B cell (primary cell): ENCODE measurements at regions not wholly inside any gene's neighbourhood (a gene's known extent, or its start where the extent isn't known, plus 50 kb on each side); places are given as distances from the start of the nearest gene placed in this dataset.

ENCODE experiments used
- ATAC-seq: fragments of 200-7000 bp; cut with Tn5 transposase; one replicate; pipeline ENCODE4 v1.10.0; 2021; ENCODE audit warnings: low read depth, mild to moderate bottlenecking, moderate number of reproducible peaks, moderate library complexity
- CTCF ChIA-PET: fragments of 350-600 bp; sonication (Branson Sonifier 250); formaldehyde crosslinking; loops from one replicate; lab custom pipeline; 2021; ENCODE audit warnings: antibody characterized with exemption, inconsistent platforms; lab: Charles Lee
- POLR2A ChIA-PET: fragments of 350-600 bp; sonication (Branson Sonifier 250); formaldehyde crosslinking; loops from one replicate; lab custom pipeline; 2021; ENCODE audit warnings: antibody characterized with exemption; lab: Charles Lee
- DNase-seq: peaks from one replicate; pipeline ENCODE4 v3.0.0; 2013
- H2AFZ ChIP-seq: 2 replicates; pipeline ENCODE4 v1.6.1; 2012; ENCODE audit warnings: mild to moderate bottlenecking, low read depth, low read length; ENCODE audit not compliant: insufficient read depth, poor library complexity, severe bottlenecking
- H3K27ac ChIP-seq, 2 donors: 1 replicate in 1 of 2; 2 replicates in 1 of 2; pipeline ENCODE4 v1.5.1; 2012 to 2013; ENCODE audit warnings: low read length in 2 of 2, mild to moderate bottlenecking in 2 of 2, moderate library complexity in 1 of 2
- H3K27me3 ChIP-seq, 4 experiments: fragments of 200-600 bp in 1 of 4; sonication (generic) in 1 of 4; replicated peaks in 1 of 4; 1 replicate in 2 of 4; 2 replicates in 2 of 4; pipeline versions ENCODE4 v1.6.1 to v1.7.0; 2013 to 2016; ENCODE audit warnings: low read length in 3 of 4, mild to moderate bottlenecking in 2 of 4, mixed read lengths in 1 of 4, moderate library complexity in 1 of 4; ENCODE audit not compliant: insufficient read depth in 4 of 4, control insufficient read depth in 3 of 4; ENCODE audit errors: control extremely low read depth in 1 of 4
- H3K36me3 ChIP-seq, 2 experiments: replicated peaks in 1 of 2; 1 replicate in 1 of 2; 2 replicates in 1 of 2; pipeline versions ENCODE4 v1.6.1 to v1.7.1; 2013; ENCODE audit warnings: low read length in 1 of 2; ENCODE audit not compliant: insufficient read depth in 2 of 2, control insufficient read depth in 1 of 2; ENCODE audit errors: control extremely low read depth in 1 of 2, extremely low read depth in 1 of 2
- H3K4me1 ChIP-seq, 2 donors: fragments of 200-600 bp in 1 of 2; sonication (generic) in 1 of 2; 1 replicate in 1 of 2; 2 replicates in 1 of 2; pipeline versions ENCODE4 v1.5.1 to v1.6.1; 2013 to 2017; ENCODE audit warnings: low read length in 2 of 2; ENCODE audit not compliant: control insufficient read depth in 2 of 2, insufficient read depth in 2 of 2
- H3K4me2 ChIP-seq: replicated peaks from 2 replicates; pipeline ENCODE3; 2012; ENCODE audit warnings: mild to moderate bottlenecking, low read depth, low read length; ENCODE audit not compliant: poor library complexity, severe bottlenecking
- H3K4me3 ChIP-seq, 5 experiments: fragments of 200-600 bp in 1 of 5; sonication (generic) in 1 of 5; 1 replicate in 3 of 5; 2 replicates in 2 of 5; pipeline versions ENCODE4 v1.5.1 to v1.7.0; 2011 to 2016; ENCODE audit warnings: low read length in 4 of 5, mild to moderate bottlenecking in 4 of 5, low read depth in 2 of 5, control low read depth in 1 of 5, moderate library complexity in 1 of 5; ENCODE audit not compliant: insufficient read depth in 1 of 5; ENCODE audit errors: control extremely low read depth in 1 of 5, extremely low read depth in 1 of 5
- H3K79me2 ChIP-seq: fragments of 200-600 bp; sonication (generic); one replicate; pipeline ENCODE4 v1.6.0; 2016; ENCODE audit warnings: low read length; ENCODE audit not compliant: control insufficient read depth, insufficient read depth
- H3K9ac ChIP-seq: fragments of 200-600 bp; sonication (generic); 2 replicates; pipeline ENCODE4 v1.6.1; 2017; ENCODE audit warnings: mild to moderate bottlenecking, low read length, moderate library complexity
- H3K9me3 ChIP-seq, 3 donors: one replicate each; pipeline versions ENCODE4 v1.6.1 to v1.7.1; 2013; ENCODE audit warnings: low read length in 2 of 3; ENCODE audit not compliant: control insufficient read depth in 2 of 3, insufficient read depth in 1 of 3; ENCODE audit errors: control extremely low read depth in 1 of 3
- H4K20me1 ChIP-seq: 2 replicates; pipeline ENCODE4 v1.6.0; 2012; ENCODE audit warnings: mild to moderate bottlenecking, low read length; ENCODE audit not compliant: insufficient read depth, control insufficient read depth, poor library complexity, severe bottlenecking
- H3K27ac Mint-ChIP-seq: one replicate; pipeline ENCODE4 v1.8.0; 2021; ENCODE audit warnings: mixed read lengths
- H3K27me3 Mint-ChIP-seq: one replicate; pipeline ENCODE4 v1.8.0; 2021; ENCODE audit warnings: mixed read lengths
- H3K4me1 Mint-ChIP-seq: one replicate; pipeline ENCODE4 v1.8.0; 2021; ENCODE audit warnings: mixed read lengths
- H3K4me3 Mint-ChIP-seq: one replicate; pipeline ENCODE4 v1.8.0; 2021; ENCODE audit warnings: mixed read lengths
- H3K9me3 Mint-ChIP-seq: one replicate; pipeline ENCODE4 v1.8.0; 2022; ENCODE audit warnings: mixed read lengths; ENCODE audit not compliant: insufficient read depth
- EZH2 ChIP-seq: IDR thresholded peaks from 2 replicates; pipeline ENCODE4 v1.6.1; 2012; ENCODE audit warnings: borderline replicate concordance, low read depth, mild to moderate bottlenecking, moderate library complexity, low read length; ENCODE audit not compliant: insufficient read depth, poor library complexity, severe bottlenecking
- WGBS: methylation state at CpG from one replicate; pipeline ENCODE4 v1.1.5; 2013; ENCODE audit warnings: missing lambda C conversion rate; ENCODE audit not compliant: insufficient coverage; 5-methylcytosine and 5-hydroxymethylcytosine counted together
- intact Hi-C: fragments of 100-400 bp; cut with micrococcal nuclease; formaldehyde crosslinking; loops from one replicate; pipeline ENCODE4 v1.10.0; 2022
- TF ChIP-seq, protein P1 (sequence below): fragments of 200-600 bp; IDR thresholded peaks from one replicate; pipeline ENCODE4 v1.8.0; 2022; ENCODE audit warnings: antibody characterized with exemption, mild to moderate bottlenecking

DNA sequence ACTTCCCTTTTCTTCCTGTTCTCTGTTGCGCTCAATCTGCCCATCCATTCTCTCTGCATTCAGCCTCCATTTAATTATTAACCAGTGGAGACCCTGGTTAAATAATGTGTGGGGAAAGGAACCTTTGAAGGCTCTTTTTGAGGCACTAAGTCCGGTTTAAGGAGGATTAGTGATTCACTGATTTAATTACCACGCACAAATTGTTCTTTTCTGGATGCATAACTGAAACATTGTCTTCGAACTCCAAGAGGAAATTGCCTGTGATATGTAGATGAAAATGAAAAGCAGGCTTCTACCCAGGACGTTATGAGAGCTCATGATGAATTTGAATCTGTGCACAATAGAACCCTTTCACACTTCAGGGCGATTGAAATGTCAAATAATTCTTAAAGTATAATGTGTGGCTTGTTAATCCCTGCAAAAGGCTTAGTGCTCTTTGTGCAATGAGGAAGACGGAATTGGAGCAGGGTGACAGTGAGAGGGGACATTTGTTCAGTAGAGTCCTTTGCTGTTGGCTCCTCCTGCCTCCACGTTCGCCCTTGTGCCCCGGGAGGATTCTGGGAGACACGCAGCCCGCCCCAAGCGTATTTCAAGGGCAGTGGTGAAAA, 51.1 kb upstream of the ZNF236 start:
- no peak overlapping the region for H2AFZ ChIP-seq
- DNase-seq (no peak), ATAC-seq (no peak)
- H3K36me3 ChIP-seq: no peaks in the 10 kb centered on the region
- no peaks in the 10 kb centered on the region for H3K79me2 ChIP-seq
- no peak overlapping the region for H3K4me2 ChIP-seq
- CTCF ChIA-PET: no interaction called here
- no peaks in the 10 kb centered on the region for H3K4me1 Mint-ChIP-seq
- H3K9me3 ChIP-seq: peaks cover 0 to 10% (median 0%) of the 10 kb centered on the region in 3 donors
- H3K9ac ChIP-seq: no peak overlapping the region
- TF ChIP-seq EZH2: no peak
- TF ChIP-seq, protein P1, sequence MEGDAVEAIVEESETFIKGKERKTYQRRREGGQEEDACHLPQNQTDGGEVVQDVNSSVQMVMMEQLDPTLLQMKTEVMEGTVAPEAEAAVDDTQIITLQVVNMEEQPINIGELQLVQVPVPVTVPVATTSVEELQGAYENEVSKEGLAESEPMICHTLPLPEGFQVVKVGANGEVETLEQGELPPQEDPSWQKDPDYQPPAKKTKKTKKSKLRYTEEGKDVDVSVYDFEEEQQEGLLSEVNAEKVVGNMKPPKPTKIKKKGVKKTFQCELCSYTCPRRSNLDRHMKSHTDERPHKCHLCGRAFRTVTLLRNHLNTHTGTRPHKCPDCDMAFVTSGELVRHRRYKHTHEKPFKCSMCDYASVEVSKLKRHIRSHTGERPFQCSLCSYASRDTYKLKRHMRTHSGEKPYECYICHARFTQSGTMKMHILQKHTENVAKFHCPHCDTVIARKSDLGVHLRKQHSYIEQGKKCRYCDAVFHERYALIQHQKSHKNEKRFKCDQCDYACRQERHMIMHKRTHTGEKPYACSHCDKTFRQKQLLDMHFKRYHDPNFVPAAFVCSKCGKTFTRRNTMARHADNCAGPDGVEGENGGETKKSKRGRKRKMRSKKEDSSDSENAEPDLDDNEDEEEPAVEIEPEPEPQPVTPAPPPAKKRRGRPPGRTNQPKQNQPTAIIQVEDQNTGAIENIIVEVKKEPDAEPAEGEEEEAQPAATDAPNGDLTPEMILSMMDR: no peak
- no peak overlapping the region for H3K27ac Mint-ChIP-seq
- no peak overlapping the region for H3K4me3 Mint-ChIP-seq
- H3K9me3 Mint-ChIP-seq: peaks cover 6% of the 10 kb centered on the region
- no peaks in the 10 kb centered on the region for H3K4me1 ChIP-seq
- H4K20me1 ChIP-seq: no peaks in the 10 kb centered on the region
- POLR2A ChIA-PET: no interaction called here
- intact Hi-C loops: no loop called here
- H3K27me3 ChIP-seq: peaks cover 0 to 3% (median 0%) of the 10 kb centered on the region in 4 experiments
- 86% methylated on average over 7 of the region's 13 CpGs for WGBS
- no peak overlapping the region for H3K4me3 ChIP-seq
- peaks cover 45% of the 10 kb centered on the region for H3K27me3 Mint-ChIP-seq
- no peak overlapping the region for H3K27ac ChIP-seq

DNA sequence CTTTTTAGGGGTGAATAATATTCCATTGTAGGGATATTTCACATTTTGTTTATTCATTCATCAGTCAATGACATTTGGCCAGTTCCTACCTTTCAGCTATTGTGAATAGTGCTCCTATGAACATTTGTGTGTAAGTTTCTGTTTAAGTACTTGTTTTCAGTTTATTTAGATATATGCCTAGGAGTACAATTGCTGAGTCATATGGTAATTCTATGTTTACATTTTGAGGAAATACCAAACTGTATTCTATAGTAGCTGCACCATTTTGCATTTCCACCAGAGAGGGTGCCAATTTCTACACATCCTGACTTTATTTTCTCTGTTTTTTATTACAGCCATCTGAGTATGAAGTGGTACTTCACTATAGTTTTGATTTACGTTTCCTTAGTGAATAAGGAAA, 54.4 kb upstream of the ZNF236 start:
- ChIA-PET CTCF (no interaction called here), POLR2A (no interaction called here)
- Histone ChIP-seq H3K27ac (no peak overlapping the region), H4K20me1 (no peaks in the 10 kb centered on the region), H3K79me2 (no peaks in the 10 kb centered on the region), H3K4me1 (no peaks in the 10 kb centered on the region), H2AFZ (no peak overlapping the region), H3K4me3 (no peak overlapping the region), H3K4me2 (no peak overlapping the region), H3K27me3 (peaks cover 0 to 3% (median 0%) of the 10 kb centered on the region in 4 experiments), H3K9ac (no peak overlapping the region), H3K36me3 (no peaks in the 10 kb centered on the region), H3K9me3 (peaks cover 0 to 7% (median 0%) of the 10 kb centered on the region in 3 donors)
- no peak for TF ChIP-seq EZH2
- TF ChIP-seq, protein P1: no peak
- WGBS: no CpG with 5 or more reads among the region's 1 CpG
- intact Hi-C loops: no loop called here
- Mint-ChIP-seq H3K27ac (no peak overlapping the region), H3K9me3 (peaks cover 6% of the 10 kb centered on the region), H3K27me3 (peaks cover 50% of the 10 kb centered on the region), H3K4me1 (no peaks in the 10 kb centered on the region), H3K4me3 (no peak overlapping the region)
- DNase-seq (no peak), ATAC-seq (no peak)
